A549 (cell line): ENCODE measurements at regions not wholly inside any gene's neighbourhood (a gene's known extent, or its start where the extent isn't known, plus 50 kb on each side); places are given as distances from the start of the nearest gene placed in this dataset.

ENCODE experiments used
- CHD2 ChIP-seq: fragments of 150-350 bp; IDR thresholded peaks from 2 replicates; pipeline ENCODE4 v1.6.1; 2014; ENCODE audit warnings: low read length; ENCODE audit not compliant: partially characterized antibody
- CTCF ChIP-seq: fragments of >200 bp; sonication (Bioruptor Twin); formaldehyde crosslinking; IDR thresholded peaks from 3 replicates; pipeline ENCODE4 v1.5.1; 2016
- EP300 ChIP-seq, 2 experiments: fragments of >200 bp; sonication (Bioruptor Twin); formaldehyde crosslinking; IDR thresholded peaks; 2 replicates in 1 of 2; 3 replicates in 1 of 2; pipeline ENCODE4 v1.6.1; 2016 to 2017
- JUN ChIP-seq, 2 experiments: fragments of >200 bp; sonication (Bioruptor Twin); formaldehyde crosslinking; IDR thresholded peaks; 2 replicates in 1 of 2; 3 replicates in 1 of 2; pipeline ENCODE4 v1.6.1; 2016 to 2017
- MYC ChIP-seq: IDR thresholded peaks from 2 replicates; pipeline ENCODE4 v1.6.1; 2012; ENCODE audit warnings: mild to moderate bottlenecking, inconsistent platforms, low read length, improper control_type of control experiment, borderline replicate concordance
- POLR2A ChIP-seq: IDR thresholded peaks from 2 replicates; pipeline ENCODE4 v1.6.1; 2012; ENCODE audit warnings: mild to moderate bottlenecking, low read length
- RAD21 ChIP-seq, 2 experiments: fragments of >200 bp in 1 of 2; sonication (Bioruptor Twin) in 1 of 2; formaldehyde crosslinking in 1 of 2; IDR thresholded peaks in 1 of 2; conservative IDR thresholded peaks in 1 of 2; 2 replicates in 1 of 2; 3 replicates in 1 of 2; pipeline ENCODE4 v1.6.1; 2012 to 2018; ENCODE audit warnings: inconsistent platforms in 1 of 2
- REST ChIP-seq: fragments of 200-600 bp; sonication (generic); IDR thresholded peaks from 2 replicates; pipeline ENCODE4 v1.6.1; 2016; ENCODE audit warnings: antibody characterized with exemption, mild to moderate bottlenecking, moderate library complexity
- SREBF2 ChIP-seq: fragments of 450-650 bp; IDR thresholded peaks from 2 replicates; pipeline ENCODE4 v1.6.1; 2014; ENCODE audit warnings: mild to moderate bottlenecking, moderate library complexity
- TF ChIP-seq, protein P1 (sequence below): IDR thresholded peaks from 2 replicates; pipeline ENCODE4 v1.6.1; 2012
- TF ChIP-seq, protein P2 (sequence below): fragments of 450-650 bp; IDR thresholded peaks from 2 replicates; pipeline ENCODE4 v1.6.1; 2014; ENCODE audit warnings: antibody characterized with exemption

DNA sequence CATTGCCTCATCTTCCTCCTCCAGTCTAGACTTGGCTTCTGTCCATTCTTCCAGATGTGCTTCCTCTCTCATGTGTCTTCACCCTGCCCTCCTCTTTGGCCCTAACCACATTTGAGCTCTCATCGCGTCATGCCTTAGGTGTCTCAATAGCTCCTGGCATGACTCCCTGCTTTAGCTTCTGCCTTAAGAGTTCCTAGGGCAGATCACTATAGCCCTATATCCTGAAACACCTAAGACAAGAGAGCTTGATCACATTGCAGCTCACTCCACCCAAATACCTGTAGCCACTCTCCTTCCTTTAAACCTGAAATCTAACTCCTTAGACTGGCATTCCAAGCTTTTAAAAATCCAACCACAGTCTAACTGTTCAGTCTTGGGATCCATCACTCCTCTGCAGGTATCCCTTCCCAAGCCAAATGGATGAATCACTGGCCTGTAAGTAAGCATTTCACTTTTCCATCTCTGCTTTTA, 69.0 kb upstream of the STXBP5 start:
- TF ChIP-seq EP300 (IDR thresholded peaks at IDR 0.05) (peak in 1 of 2 experiments; percentile 27; a peak in 1 of 5 replicates), CTCF (no peak), POLR2A (no peak), CHD2 (no peak), RAD21 (conservative IDR thresholded peaks at IDR 0.05 in 1 of 2, IDR thresholded peaks at IDR 0.05 in 1 of 2) (no peak), SREBF2 (no peak), MYC (no peak), REST (no peak), JUN (IDR thresholded peaks at IDR 0.05) (no peak)
- TF ChIP-seq, protein P1, sequence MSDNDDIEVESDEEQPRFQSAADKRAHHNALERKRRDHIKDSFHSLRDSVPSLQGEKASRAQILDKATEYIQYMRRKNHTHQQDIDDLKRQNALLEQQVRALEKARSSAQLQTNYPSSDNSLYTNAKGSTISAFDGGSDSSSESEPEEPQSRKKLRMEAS, result no peak
- TF ChIP-seq, protein P2, sequence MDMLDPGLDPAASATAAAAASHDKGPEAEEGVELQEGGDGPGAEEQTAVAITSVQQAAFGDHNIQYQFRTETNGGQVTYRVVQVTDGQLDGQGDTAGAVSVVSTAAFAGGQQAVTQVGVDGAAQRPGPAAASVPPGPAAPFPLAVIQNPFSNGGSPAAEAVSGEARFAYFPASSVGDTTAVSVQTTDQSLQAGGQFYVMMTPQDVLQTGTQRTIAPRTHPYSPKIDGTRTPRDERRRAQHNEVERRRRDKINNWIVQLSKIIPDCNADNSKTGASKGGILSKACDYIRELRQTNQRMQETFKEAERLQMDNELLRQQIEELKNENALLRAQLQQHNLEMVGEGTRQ, result no peak
